Astrocyte (in vitro differentiated cells and primary cell): ENCODE measurements at regions not wholly inside any gene's neighbourhood (a gene's known extent, or its start where the extent isn't known, plus 50 kb on each side); places are given as distances from the start of the nearest gene placed in this dataset.

Experiments
- CTCF ChIP-seq: IDR thresholded peaks from 2 replicates; pipeline ENCODE4 v1.5.1; 2011; ENCODE audit warnings: low read depth, mild to moderate bottlenecking, inconsistent platforms, low read length, moderate library complexity; ENCODE audit not compliant: insufficient read depth
- EZH2 ChIP-seq: IDR thresholded peaks from 2 replicates; pipeline ENCODE4 v1.6.1; 2012; ENCODE audit warnings: mild to moderate bottlenecking, low read length, inconsistent platforms; ENCODE audit not compliant: insufficient read depth

GRCh38 chr10:28139138-28139537 lies 140.3 kb upstream of the ODAD2 start:
- TF ChIP-seq CTCF: no peak
- no peak for TF ChIP-seq EZH2
